ENCODE measurements at regions not wholly inside any gene's neighbourhood (a gene's known extent, or its start where the extent isn't known, plus 50 kb on each side); places are given as distances from the start of the nearest gene placed in this dataset.

- no peak for TF ChIP-seq POLR2A (IDR thresholded peaks at IDR 0.05)
- TF ChIP-seq CTCF (IDR thresholded peaks at IDR 0.05) = no peak
Measured at GRCh38 chr18:22475426-22476100, 57.8 kb upstream of the CTAGE1 start.

Measured in suprapubic skin (tissue), 3 donors.